ENCODE measurements at regions not wholly inside any gene's neighbourhood (a gene's known extent, or its start where the extent isn't known, plus 50 kb on each side); places are given as distances from the start of the nearest gene placed in this dataset.

DNA sequence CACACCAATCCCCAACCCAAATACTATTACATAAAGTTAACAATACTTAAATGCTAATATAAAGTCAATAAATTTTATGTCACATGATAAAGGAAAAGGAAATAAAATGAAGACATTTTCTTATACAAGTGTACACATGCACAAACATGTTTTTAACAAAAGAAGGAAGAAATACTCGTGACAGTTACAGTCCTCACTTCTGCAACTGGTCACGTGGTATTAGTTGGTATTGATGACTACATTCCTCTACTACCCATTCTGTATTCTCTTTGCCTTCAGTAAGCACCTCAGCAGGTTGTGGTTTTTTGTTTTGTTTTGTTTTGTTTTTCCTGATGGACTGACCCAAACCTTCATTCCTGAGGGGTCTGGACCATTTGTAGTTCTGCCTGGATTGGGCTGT, 176.9 kb upstream of the CCNH start:
- TF ChIP-seq, protein P1, sequence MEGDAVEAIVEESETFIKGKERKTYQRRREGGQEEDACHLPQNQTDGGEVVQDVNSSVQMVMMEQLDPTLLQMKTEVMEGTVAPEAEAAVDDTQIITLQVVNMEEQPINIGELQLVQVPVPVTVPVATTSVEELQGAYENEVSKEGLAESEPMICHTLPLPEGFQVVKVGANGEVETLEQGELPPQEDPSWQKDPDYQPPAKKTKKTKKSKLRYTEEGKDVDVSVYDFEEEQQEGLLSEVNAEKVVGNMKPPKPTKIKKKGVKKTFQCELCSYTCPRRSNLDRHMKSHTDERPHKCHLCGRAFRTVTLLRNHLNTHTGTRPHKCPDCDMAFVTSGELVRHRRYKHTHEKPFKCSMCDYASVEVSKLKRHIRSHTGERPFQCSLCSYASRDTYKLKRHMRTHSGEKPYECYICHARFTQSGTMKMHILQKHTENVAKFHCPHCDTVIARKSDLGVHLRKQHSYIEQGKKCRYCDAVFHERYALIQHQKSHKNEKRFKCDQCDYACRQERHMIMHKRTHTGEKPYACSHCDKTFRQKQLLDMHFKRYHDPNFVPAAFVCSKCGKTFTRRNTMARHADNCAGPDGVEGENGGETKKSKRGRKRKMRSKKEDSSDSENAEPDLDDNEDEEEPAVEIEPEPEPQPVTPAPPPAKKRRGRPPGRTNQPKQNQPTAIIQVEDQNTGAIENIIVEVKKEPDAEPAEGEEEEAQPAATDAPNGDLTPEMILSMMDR (conservative IDR thresholded peaks at IDR 0.05 in 1 of 2, IDR thresholded peaks at IDR 0.05 in 1 of 2; ENCODE audit: low read depth in 1 of 2, low read length in 2 of 2) = no peak
- no peak for TF ChIP-seq EZH2 (IDR thresholded peaks at IDR 0.05; ENCODE audit: low read length, missing control alignments)
